ENCODE measurements at regions not wholly inside any gene's neighbourhood (a gene's known extent, or its start where the extent isn't known, plus 50 kb on each side); places are given as distances from the start of the nearest gene placed in this dataset.

GRCh38 chr22:49393526-49393925, 434.1 kb downstream of the BRD1 start:
- Histone ChIP-seq H3K4me2 (ENCODE audit: low read length) (no peak overlapping the region), H3F3A (ENCODE audit: low read length, unreplicated experiment) (no peaks in the 10 kb centered on the region), H2AFZ (ENCODE audit: low read length) (no peak overlapping the region), H4K20me1 (ENCODE audit: low read length) (no peaks in the 10 kb centered on the region), H3K27ac (ENCODE audit: low read length) (no peak overlapping the region), H3K9me2 (replicated peaks; ENCODE audit: low read length) (no peaks in the 10 kb centered on the region), H3K9me3 (ENCODE audit: low read length) (no peaks in the 10 kb centered on the region), H3K27me3 (ENCODE audit: low read length) (peaks cover 15% of the 10 kb centered on the region), H3K4me3 (ENCODE audit: low read length) (no peak overlapping the region), H3K36me3 (ENCODE audit: low read depth, low read length) (no peaks in the 10 kb centered on the region), H3K79me2 (ENCODE audit: low read length) (no peaks in the 10 kb centered on the region), H3K4me1 (ENCODE audit: insufficient read depth, low read length) (no peaks in the 10 kb centered on the region), H3K9ac (ENCODE audit: low read length) (no peak overlapping the region)
- POLR2A ChIA-PET (ENCODE audit: unreplicated experiment) = no interaction called here
- DNase-seq (no peak), ATAC-seq (no peak)
- no TSS peak for BruUV-seq (replicated peaks)
- CTCF ChIA-PET = no interaction called here
- TF ChIP-seq CTCF (conservative IDR thresholded peaks at IDR 0.05; ENCODE audit: low read depth, low read length) (no peak), EZH2 (IDR thresholded peaks at IDR 0.05; ENCODE audit: low read length, unreplicated experiment) (no peak), EZH2phosphoT487 (IDR thresholded peaks at IDR 0.05; ENCODE audit: borderline replicate concordance, low read length) (no peak)
- intact Hi-C loops (cut with micrococcal nuclease) = no loop called here

- H3K27ac ChIP-seq (ENCODE audit: low read length) = no peak overlapping the region
- no peak overlapping the region for H2AFZ ChIP-seq (ENCODE audit: low read length)
- BruUV-seq (replicated peaks) = no TSS peak
- peaks cover 13% of the 10 kb centered on the region for H3K27me3 ChIP-seq (ENCODE audit: low read length)
- H3K4me3 ChIP-seq (ENCODE audit: low read length) = no peak overlapping the region
- H3K4me2 ChIP-seq (ENCODE audit: low read length) = no peak overlapping the region
- DNase-seq (no peak), ATAC-seq (no peak)
- H3K9me3 ChIP-seq (ENCODE audit: low read length) = no peaks in the 10 kb centered on the region
- no peaks in the 10 kb centered on the region for H3F3A ChIP-seq (ENCODE audit: low read length, unreplicated experiment)
- H3K79me2 ChIP-seq (ENCODE audit: low read length) = no peaks in the 10 kb centered on the region
- intact Hi-C loops (cut with micrococcal nuclease) = no loop called here
- CTCF ChIA-PET = no interaction called here
- no peaks in the 10 kb centered on the region for H4K20me1 ChIP-seq (ENCODE audit: low read length)
- no peak overlapping the region for H3K9ac ChIP-seq (ENCODE audit: low read length)
- H3K36me3 ChIP-seq (ENCODE audit: low read depth, low read length) = no peaks in the 10 kb centered on the region
- H3K9me2 ChIP-seq (replicated peaks; ENCODE audit: low read length) = no peaks in the 10 kb centered on the region
- POLR2A ChIA-PET (ENCODE audit: unreplicated experiment) = no interaction called here
- no peak for TF ChIP-seq EZH2phosphoT487 (IDR thresholded peaks at IDR 0.05; ENCODE audit: borderline replicate concordance, low read length)
- TF ChIP-seq CTCF (conservative IDR thresholded peaks at IDR 0.05; ENCODE audit: low read depth, low read length) = no peak
- no peak for TF ChIP-seq EZH2 (IDR thresholded peaks at IDR 0.05; ENCODE audit: low read length, unreplicated experiment)
- no peaks in the 10 kb centered on the region for H3K4me1 ChIP-seq (ENCODE audit: insufficient read depth, low read length)
Observed at GRCh38 chr22:49392841-49393510, 434.7 kb downstream of the BRD1 start.

- no peak overlapping the region for H3K27ac ChIP-seq (ENCODE audit: low read length)
- ATAC-seq = no peak
- no peaks in the 10 kb centered on the region for H3K79me2 ChIP-seq (ENCODE audit: low read length)
- POLR2A ChIA-PET (ENCODE audit: unreplicated experiment) = no interaction called here
- no peak for DNase-seq
- CTCF ChIA-PET = no interaction called here
- H3F3A ChIP-seq (ENCODE audit: low read length, unreplicated experiment) = no peaks in the 10 kb centered on the region
- no peaks in the 10 kb centered on the region for H4K20me1 ChIP-seq (ENCODE audit: low read length)
- no peaks in the 10 kb centered on the region for H3K36me3 ChIP-seq (ENCODE audit: low read depth, low read length)
- H3K4me1 ChIP-seq (ENCODE audit: insufficient read depth, low read length) = no peaks in the 10 kb centered on the region
- no TSS peak for BruUV-seq (replicated peaks)
- H3K9ac ChIP-seq (ENCODE audit: low read length) = no peak overlapping the region
- TF ChIP-seq EZH2 (IDR thresholded peaks at IDR 0.05; ENCODE audit: low read length, unreplicated experiment) (no peak), EZH2phosphoT487 (IDR thresholded peaks at IDR 0.05; ENCODE audit: borderline replicate concordance, low read length) (no peak), CTCF (conservative IDR thresholded peaks at IDR 0.05; ENCODE audit: low read depth, low read length) (no peak)
- H3K9me3 ChIP-seq (ENCODE audit: low read length) = no peaks in the 10 kb centered on the region
- no peak overlapping the region for H2AFZ ChIP-seq (ENCODE audit: low read length)
- intact Hi-C loops (cut with micrococcal nuclease) = no loop called here
- H3K4me3 ChIP-seq (ENCODE audit: low read length) = no peak overlapping the region
- peaks cover 10% of the 10 kb centered on the region for H3K27me3 ChIP-seq (ENCODE audit: low read length)
- no peaks in the 10 kb centered on the region for H3K9me2 ChIP-seq (replicated peaks; ENCODE audit: low read length)
- no peak overlapping the region for H3K4me2 ChIP-seq (ENCODE audit: low read length)
Observed at GRCh38 chr22:49392247-49392646, 435.4 kb downstream of the BRD1 start.

Data from PC-3 (cell line).